HepG2 (cell line): ENCODE measurements at regions not wholly inside any gene's neighbourhood (a gene's known extent, or its start where the extent isn't known, plus 50 kb on each side); places are given as distances from the start of the nearest gene placed in this dataset.

Source experiments
- ATAC-seq: fragments of 200-7000 bp; cut with Tn5 transposase; 3 replicates; pipeline ENCODE4 v1.9.1; 2020; ENCODE audit warnings: mild to moderate bottlenecking, moderate library complexity
- BruUV-seq: library from RNA; stranded (reverse); fragments of 400-500 nt; replicated peaks from 2 replicates; lab custom pipeline; 2021; lab: Mats Ljungman, UMichigan
- CTCF ChIA-PET: fragments of 300-600 bp; formaldehyde crosslinking; extraction: SDS; loops from one replicate; lab custom pipeline; 2021; ENCODE audit warnings: low total read pairs, inconsistent platforms, low intra/inter-chr PET ratio; lab: Yijun Ruan, JAX
- POLR2A ChIA-PET: fragments of 350-600 bp; sonication (Branson Sonifier 250); formaldehyde crosslinking; loops from one replicate; lab custom pipeline; 2020; ENCODE audit warnings: antibody characterized with exemption, inconsistent platforms; lab: Yijun Ruan, JAX
- DNase-seq: peaks from one replicate; pipeline ENCODE4 v3.0.0-alpha.2; 2015; ENCODE audit warnings: low spot score
- FAIRE-seq: peaks from 3 replicates; lab custom pipeline; 2011; peaks lifted over from hg19 to GRCh38; lab: Jason Lieb, UNC
- H2AFZ ChIP-seq: one replicate; pipeline ENCODE4 v1.6.1; 2011; ENCODE audit warnings: low read length, inconsistent platforms
- H3K27ac ChIP-seq: fragments of 300-600 bp; 3 replicates; pipeline ENCODE4 v1.8.0; 2011; ENCODE audit warnings: mixed run types, mild to moderate bottlenecking, mixed read lengths, low read length, inconsistent platforms; ENCODE audit not compliant: insufficient read depth; ENCODE audit errors: extremely low read length
- H3K27me3 ChIP-seq, 2 experiments: fragments of 200-600 bp in 1 of 2; 2 replicates in 1 of 2; 3 replicates in 1 of 2; pipeline versions ENCODE4 v1.6.0 to v1.8.0; 2011; ENCODE audit warnings: low read length in 2 of 2, mild to moderate bottlenecking in 2 of 2, moderate library complexity in 2 of 2, inconsistent platforms in 1 of 2; ENCODE audit not compliant: insufficient read depth in 2 of 2, control insufficient read depth in 1 of 2
- H3K36me3 ChIP-seq, 2 experiments: fragments of 200-600 bp in 1 of 2; replicated peaks in 1 of 2; 2 replicates in 1 of 2; 3 replicates in 1 of 2; pipeline versions ENCODE4 v1.5.1 to v1.8.0; 2011; ENCODE audit warnings: low read length in 2 of 2, inconsistent platforms in 1 of 2; ENCODE audit not compliant: insufficient read depth in 2 of 2, control insufficient read depth in 1 of 2
- H3K4me1 ChIP-seq: 2 replicates; pipeline ENCODE4 v1.5.1; 2012; ENCODE audit warnings: low read length, inconsistent platforms; ENCODE audit not compliant: insufficient read depth
- H3K4me2 ChIP-seq: 2 replicates; pipeline ENCODE4 v1.6.0; 2011; ENCODE audit warnings: low read depth, low read length, inconsistent platforms
- H3K4me3 ChIP-seq, 3 experiments: fragments of 200-600 bp in 1 of 3; sonication (generic), shearing (Covaris generic) in 1 of 3; replicated peaks in 1 of 3; 2 replicates each; pipeline ENCODE4 v1.5.1; 2011 to 2016; ENCODE audit warnings: low read length in 3 of 3, inconsistent platforms in 2 of 3, low read depth in 2 of 3, mild to moderate bottlenecking in 2 of 3, control low read depth in 1 of 3, mixed read lengths in 1 of 3; ENCODE audit not compliant: insufficient read depth in 1 of 3
- H3K79me2 ChIP-seq: one replicate; pipeline ENCODE4 v1.6.1; 2011; ENCODE audit warnings: low read length, inconsistent platforms; ENCODE audit not compliant: insufficient read depth
- H3K9ac ChIP-seq: 2 replicates; pipeline ENCODE4 v1.6.0; 2011; ENCODE audit warnings: mild to moderate bottlenecking, low read depth, low read length, inconsistent platforms; ENCODE audit not compliant: insufficient read depth
- H3K9me3 ChIP-seq: 2 replicates; pipeline ENCODE4 v1.5.1; 2012; ENCODE audit warnings: mild to moderate bottlenecking, low read length
- H4K20me1 ChIP-seq: 2 replicates; pipeline ENCODE4 v1.6.0; 2011; ENCODE audit warnings: inconsistent platforms, mild to moderate bottlenecking, low read length, moderate library complexity; ENCODE audit not compliant: insufficient read depth
- ARNT ChIP-seq: fragments of 450-650 bp; IDR thresholded peaks from 2 replicates; pipeline ENCODE4 v1.6.1; 2017
- ATF7-NPFF ChIP-seq: sonication (generic); formaldehyde crosslinking; IDR thresholded peaks from 2 replicates; pipeline ENCODE4 v1.8.1; 2023; ENCODE audit warnings: mild to moderate bottlenecking, low read depth, missing genetic modification reagents, moderate library complexity
- CHD4 ChIP-seq: fragments of 200-600 bp; sonication (generic); IDR thresholded peaks from 2 replicates; pipeline ENCODE4 v1.7.0; 2017; ENCODE audit warnings: mild to moderate bottlenecking, low read length, borderline replicate concordance
- DNMT1 ChIP-seq: sonication (generic); formaldehyde crosslinking; IDR thresholded peaks from 2 replicates; pipeline ENCODE4 v1.5.1; 2020; ENCODE audit warnings: mild to moderate bottlenecking, missing genetic modification reagents
- GATA4 ChIP-seq: sonication (generic); IDR thresholded peaks from 2 replicates; pipeline ENCODE4 v1.6.1; 2016; ENCODE audit warnings: antibody characterized with exemption, low read depth, borderline replicate concordance
- IRX3 ChIP-seq: sonication (generic); formaldehyde crosslinking; IDR thresholded peaks from 2 replicates; pipeline ENCODE4 v1.8.1; 2023; ENCODE audit warnings: mild to moderate bottlenecking, low read depth, missing genetic modification reagents, borderline replicate concordance
- KLF16 ChIP-seq, 2 experiments: sonication (generic) in 1 of 2; formaldehyde crosslinking in 1 of 2; IDR thresholded peaks; 2 replicates each; pipeline versions ENCODE4 v1.6.1 to v1.8.0; 2016 to 2023; ENCODE audit warnings: missing genetic modification reagents in 2 of 2, missing compliant biosample characterization in 1 of 2
- NFYB ChIP-seq: sonication (generic); formaldehyde crosslinking; IDR thresholded peaks from 2 replicates; pipeline ENCODE4 v1.4.0; 2020; ENCODE audit warnings: missing genetic modification reagents
- POGZ ChIP-seq: sonication (generic); formaldehyde crosslinking; IDR thresholded peaks from 2 replicates; pipeline ENCODE4 v1.4.0; 2020; ENCODE audit warnings: mild to moderate bottlenecking, missing genetic modification reagents
- SMYD3 ChIP-seq: sonication (generic); formaldehyde crosslinking; IDR thresholded peaks from 2 replicates; pipeline ENCODE4 v1.8.1; 2023; ENCODE audit warnings: mild to moderate bottlenecking, missing genetic modification reagents
- SOX6 ChIP-seq, 2 experiments: fragments of 450-650 bp in 1 of 2; sonication (generic) in 1 of 2; formaldehyde crosslinking in 1 of 2; IDR thresholded peaks; 2 replicates each; pipeline versions ENCODE4 v1.4.0 to v1.6.1; 2017 to 2020; ENCODE audit warnings: antibody characterized with exemption in 1 of 2, mild to moderate bottlenecking in 1 of 2, missing genetic modification reagents in 1 of 2
- U2AF2 ChIP-seq: fragments of 200-400 bp; formaldehyde crosslinking; IDR thresholded peaks from 2 replicates; pipeline ENCODE4 v1.6.1; 2017; ENCODE audit warnings: low read depth, mild to moderate bottlenecking, low read length
- ZNF263 ChIP-seq: sonication (generic); formaldehyde crosslinking; IDR thresholded peaks from 2 replicates; pipeline ENCODE4 v1.4.0; 2020; ENCODE audit warnings: missing genetic modification reagents
- ZNF331 ChIP-seq: sonication (generic); formaldehyde crosslinking; IDR thresholded peaks from 2 replicates; pipeline ENCODE4 v1.4.0; 2020; ENCODE audit warnings: missing genetic modification reagents
- ZNF382 ChIP-seq: sonication (generic); formaldehyde crosslinking; IDR thresholded peaks from 2 replicates; pipeline ENCODE4 v1.5.0; 2020; ENCODE audit warnings: missing genetic modification reagents, mild to moderate bottlenecking, borderline replicate concordance
- WGBS: methylation state at CpG from one replicate; pipeline ENCODE4 v1.1.6; 2017; ENCODE audit warnings: low lambda C conversion rate; 5-methylcytosine and 5-hydroxymethylcytosine counted together
- in situ Hi-C: cut with HindIII; loops from 2 replicates; pipeline ENCODE4 v1.10.0; 2017; ENCODE audit warnings: low pct_unique_long_range_greater_than_20kb; ENCODE audit not compliant: extremely low pct_ligation_motif_present
- intact Hi-C: fragments of 100-400 bp; cut with micrococcal nuclease; formaldehyde crosslinking; loops from one replicate; pipeline ENCODE4 v1.10.0; 2022; ENCODE audit not compliant: unreplicated experiment
- TF ChIP-seq, protein P1 (sequence below): sonication (generic); formaldehyde crosslinking; IDR thresholded peaks from 2 replicates; pipeline ENCODE4 v1.4.0; 2020; ENCODE audit warnings: missing genetic modification reagents

- H3K4me3 ChIP-seq, result no peak overlapping the region
- DNase-seq, result no peak
- peaks cover 6% of the 10 kb centered on the region for H3K9me3 ChIP-seq
- H3K27ac ChIP-seq, result no peak overlapping the region
- no peak for FAIRE-seq
- no peaks in the 10 kb centered on the region for H3K36me3 ChIP-seq
- no peaks in the 10 kb centered on the region for H3K27me3 ChIP-seq
- no peaks in the 10 kb centered on the region for H4K20me1 ChIP-seq
- no peak overlapping the region for H3K4me2 ChIP-seq
- TF ChIP-seq ARNT, result no peak
- TF ChIP-seq SMYD3, result no peak
- TF ChIP-seq IRX3 (CRISPR knock-in tag), result no peak
- TF ChIP-seq GATA4, result no peak
- TF ChIP-seq ZNF263 (CRISPR knock-in tag), result no peak
- no peak for TF ChIP-seq ZNF331 (CRISPR knock-in tag)
- TF ChIP-seq ZNF382 (CRISPR knock-in tag), result no peak
- TF ChIP-seq, protein P1, sequence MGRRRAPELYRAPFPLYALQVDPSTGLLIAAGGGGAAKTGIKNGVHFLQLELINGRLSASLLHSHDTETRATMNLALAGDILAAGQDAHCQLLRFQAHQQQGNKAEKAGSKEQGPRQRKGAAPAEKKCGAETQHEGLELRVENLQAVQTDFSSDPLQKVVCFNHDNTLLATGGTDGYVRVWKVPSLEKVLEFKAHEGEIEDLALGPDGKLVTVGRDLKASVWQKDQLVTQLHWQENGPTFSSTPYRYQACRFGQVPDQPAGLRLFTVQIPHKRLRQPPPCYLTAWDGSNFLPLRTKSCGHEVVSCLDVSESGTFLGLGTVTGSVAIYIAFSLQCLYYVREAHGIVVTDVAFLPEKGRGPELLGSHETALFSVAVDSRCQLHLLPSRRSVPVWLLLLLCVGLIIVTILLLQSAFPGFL (CRISPR knock-in tag), result no peak
- TF ChIP-seq DNMT1, result no peak
- no peak for TF ChIP-seq POGZ (CRISPR knock-in tag)
- TF ChIP-seq CHD4, result no peak
- no peak for TF ChIP-seq ATF7-NPFF
- TF ChIP-seq U2AF2, result no peak
- TF ChIP-seq SOX6 (IDR thresholded peaks at IDR 0.05), result no peak
- TF ChIP-seq SOX6 (CRISPR knock-in tag; IDR thresholded peaks at IDR 0.05), result no peak
- no peak for TF ChIP-seq KLF16 (CRISPR knock-in tag; IDR thresholded peaks at IDR 0.05)
- no peak for TF ChIP-seq NFYB (CRISPR knock-in tag)
- TF ChIP-seq, all 625 proteins: peak for 0
- CTCF ChIA-PET, result no interaction called here
- in situ Hi-C loops (no loop called here), intact Hi-C loops (no loop called here)
- no peak overlapping the region for H3K9ac ChIP-seq
- BruUV-seq, result no TSS peak
- no peak for ATAC-seq
- POLR2A ChIA-PET, result no interaction called here
- WGBS, result 15% methylated on average over 4 of the region's 4 CpGs
- no peaks in the 10 kb centered on the region for H3K79me2 ChIP-seq
- H3K4me1 ChIP-seq, result no peaks in the 10 kb centered on the region
- no peak overlapping the region for H2AFZ ChIP-seq
These were observed 106.1 kb downstream of the IRX1 start for GRCh38 chr5:3701694-3702093.
